Peyer's patch (tissue), 4 donors: ENCODE measurements at regions not wholly inside any gene's neighbourhood (a gene's known extent, or its start where the extent isn't known, plus 50 kb on each side); places are given as distances from the start of the nearest gene placed in this dataset.

Source experiments
- POLR2A ChIP-seq, 2 donors: fragments of 450-650 bp; IDR thresholded peaks; one replicate each; pipeline ENCODE4 v1.5.1; 2017; ENCODE audit warnings: antibody characterized with exemption in 2 of 2, mild to moderate bottlenecking in 2 of 2, moderate library complexity in 2 of 2
- TF ChIP-seq, protein P1 (sequence below), 6 experiments: fragments of 450-650 bp in 4 of 6; fragments of 200-600 bp in 2 of 6; sonication (generic) in 1 of 6; IDR thresholded peaks; one replicate each; pipeline ENCODE4 v1.5.1; 2017 to 2019; ENCODE audit warnings: antibody characterized with exemption in 6 of 6, mild to moderate bottlenecking in 3 of 6, moderate library complexity in 1 of 6

DNA sequence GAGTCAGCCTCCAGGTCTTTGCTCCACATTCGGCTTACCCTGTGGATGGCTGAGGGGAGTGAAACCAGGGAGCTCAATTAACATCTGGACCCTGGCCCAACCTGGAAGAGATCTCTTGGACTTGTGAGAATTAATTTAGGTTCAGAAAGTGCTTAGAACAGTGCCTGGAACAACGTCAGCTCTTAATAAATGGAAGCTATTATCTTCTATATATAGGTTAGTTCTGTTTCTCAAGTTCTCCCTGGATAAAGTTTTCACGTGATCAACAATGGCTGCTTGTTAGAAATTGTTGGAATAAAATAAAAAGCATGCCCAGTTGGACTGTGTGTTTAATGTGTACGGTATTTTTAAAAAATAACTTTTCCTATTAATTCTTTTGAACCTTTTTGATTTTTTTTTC lies 80.8 kb downstream of the TRIML1 start:
- no peak for TF ChIP-seq POLR2A (IDR thresholded peaks at IDR 0.05)
- TF ChIP-seq, protein P1, sequence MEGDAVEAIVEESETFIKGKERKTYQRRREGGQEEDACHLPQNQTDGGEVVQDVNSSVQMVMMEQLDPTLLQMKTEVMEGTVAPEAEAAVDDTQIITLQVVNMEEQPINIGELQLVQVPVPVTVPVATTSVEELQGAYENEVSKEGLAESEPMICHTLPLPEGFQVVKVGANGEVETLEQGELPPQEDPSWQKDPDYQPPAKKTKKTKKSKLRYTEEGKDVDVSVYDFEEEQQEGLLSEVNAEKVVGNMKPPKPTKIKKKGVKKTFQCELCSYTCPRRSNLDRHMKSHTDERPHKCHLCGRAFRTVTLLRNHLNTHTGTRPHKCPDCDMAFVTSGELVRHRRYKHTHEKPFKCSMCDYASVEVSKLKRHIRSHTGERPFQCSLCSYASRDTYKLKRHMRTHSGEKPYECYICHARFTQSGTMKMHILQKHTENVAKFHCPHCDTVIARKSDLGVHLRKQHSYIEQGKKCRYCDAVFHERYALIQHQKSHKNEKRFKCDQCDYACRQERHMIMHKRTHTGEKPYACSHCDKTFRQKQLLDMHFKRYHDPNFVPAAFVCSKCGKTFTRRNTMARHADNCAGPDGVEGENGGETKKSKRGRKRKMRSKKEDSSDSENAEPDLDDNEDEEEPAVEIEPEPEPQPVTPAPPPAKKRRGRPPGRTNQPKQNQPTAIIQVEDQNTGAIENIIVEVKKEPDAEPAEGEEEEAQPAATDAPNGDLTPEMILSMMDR (IDR thresholded peaks at IDR 0.05), result no peak
